ENCODE measurements at regions not wholly inside any gene's neighbourhood (a gene's known extent, or its start where the extent isn't known, plus 50 kb on each side); places are given as distances from the start of the nearest gene placed in this dataset.
A peak's percentile ranks its signal among the peaks of the same experiment; 100 is the strongest.

DNA sequence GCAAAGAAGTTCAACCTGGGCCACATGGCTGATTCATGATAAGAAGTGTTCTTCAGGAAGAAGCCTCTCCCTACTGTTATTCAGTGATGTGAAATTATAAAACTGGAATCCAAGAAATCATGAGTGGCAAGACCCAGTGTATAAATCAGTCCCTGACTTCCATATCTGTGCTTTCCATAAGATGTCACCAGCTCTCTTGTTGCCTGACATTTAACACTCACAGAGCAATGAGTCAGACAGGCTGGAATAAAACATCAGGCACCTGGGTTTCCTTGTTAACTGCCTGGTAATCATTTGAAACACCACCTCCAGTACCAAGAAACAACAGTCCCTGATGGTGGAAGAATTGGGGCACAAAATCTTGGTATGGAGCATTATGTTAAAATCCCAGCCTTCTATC, 76.1 kb downstream of the SCG2 start:
- ATAC-seq (no peak), FAIRE-seq (no peak), DNase-seq (ENCODE audit: low read depth in 1 of 2, low spot score in 1 of 2) (peak in 1 of 2 experiments; percentile 14)
- TF ChIP-seq HDAC2 (IDR thresholded peaks at IDR 0.05) (no peak), GATA3 (IDR thresholded peaks at IDR 0.05; ENCODE audit: borderline replicate concordance) (no peak), MYC (IDR thresholded peaks at IDR 0.05; ENCODE audit: borderline replicate concordance, low read length) (no peak), POLR2A (IDR thresholded peaks at IDR 0.05; ENCODE audit: low read length) (no peak), EHMT2 (IDR thresholded peaks at IDR 0.05; ENCODE audit: low read depth) (no peak), HOXA7 (CRISPR knock-in tag; IDR thresholded peaks at IDR 0.05) (no peak), CEBPB (IDR thresholded peaks at IDR 0.05) (no peak), FOSL2 (IDR thresholded peaks at IDR 0.05) (no peak), FOSL2 (CRISPR knock-in tag; IDR thresholded peaks at IDR 0.05) (no peak), CHD4 (IDR thresholded peaks at IDR 0.05; ENCODE audit: borderline replicate concordance) (no peak), CHD2 (IDR thresholded peaks at IDR 0.05; ENCODE audit: low read length, partially characterized antibody) (no peak), POLR2AphosphoS2 (conservative IDR thresholded peaks at IDR 0.05; ENCODE audit: low read length) (no peak), JUN (IDR thresholded peaks at IDR 0.05) (no peak), EHF (CRISPR knock-in tag; IDR thresholded peaks at IDR 0.05) (no peak), MAFK (IDR thresholded peaks at IDR 0.05; ENCODE audit: partially characterized antibody) (no peak), ZC3H11A (IDR thresholded peaks at IDR 0.05) (no peak), KDM5A (IDR thresholded peaks at IDR 0.05) (no peak), MAZ (IDR thresholded peaks at IDR 0.05; ENCODE audit: borderline replicate concordance, low read depth, low read length) (no peak), NFE2L2 (conservative IDR thresholded peaks at IDR 0.05; ENCODE audit: low read length) (no peak), BHLHE40 (IDR thresholded peaks at IDR 0.05; ENCODE audit: low read depth, low read length) (no peak)
- TF ChIP-seq, protein P1, sequence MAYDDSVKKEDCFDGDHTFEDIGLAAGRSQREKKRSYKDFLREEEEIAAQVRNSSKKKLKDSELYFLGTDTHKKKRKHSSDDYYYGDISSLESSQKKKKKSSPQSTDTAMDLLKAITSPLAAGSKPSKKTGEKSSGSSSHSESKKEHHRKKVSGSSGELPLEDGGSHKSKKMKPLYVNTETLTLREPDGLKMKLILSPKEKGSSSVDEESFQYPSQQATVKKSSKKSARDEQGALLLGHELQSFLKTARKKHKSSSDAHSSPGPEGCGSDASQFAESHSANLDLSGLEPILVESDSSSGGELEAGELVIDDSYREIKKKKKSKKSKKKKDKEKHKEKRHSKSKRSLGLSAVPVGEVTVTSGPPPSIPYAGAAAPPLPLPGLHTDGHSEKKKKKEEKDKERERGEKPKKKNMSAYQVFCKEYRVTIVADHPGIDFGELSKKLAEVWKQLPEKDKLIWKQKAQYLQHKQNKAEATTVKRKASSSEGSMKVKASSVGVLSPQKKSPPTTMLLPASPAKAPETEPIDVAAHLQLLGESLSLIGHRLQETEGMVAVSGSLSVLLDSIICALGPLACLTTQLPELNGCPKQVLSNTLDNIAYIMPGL (CRISPR knock-in tag; IDR thresholded peaks at IDR 0.05; ENCODE audit: borderline replicate concordance): no peak
- H3K4me1 ChIP-seq: peaks cover 4% of the 10 kb centered on the region; the same call in 1 of the 3 replicates
- no peaks in the 10 kb centered on the region for H3K9me3 ChIP-seq
- no peak overlapping the region for H3K4me3 ChIP-seq
- ChIA-PET CTCF (interaction anchor here (0.6 kb wide), 1 partner anchor 149 kb away, joined by 4 read pairs; no protein-coding TSS in a partner anchor), POLR2A (no interaction called here)
- H3K27ac ChIP-seq: no peak overlapping the region
- H3K4me2 ChIP-seq: no peak overlapping the region

DNA sequence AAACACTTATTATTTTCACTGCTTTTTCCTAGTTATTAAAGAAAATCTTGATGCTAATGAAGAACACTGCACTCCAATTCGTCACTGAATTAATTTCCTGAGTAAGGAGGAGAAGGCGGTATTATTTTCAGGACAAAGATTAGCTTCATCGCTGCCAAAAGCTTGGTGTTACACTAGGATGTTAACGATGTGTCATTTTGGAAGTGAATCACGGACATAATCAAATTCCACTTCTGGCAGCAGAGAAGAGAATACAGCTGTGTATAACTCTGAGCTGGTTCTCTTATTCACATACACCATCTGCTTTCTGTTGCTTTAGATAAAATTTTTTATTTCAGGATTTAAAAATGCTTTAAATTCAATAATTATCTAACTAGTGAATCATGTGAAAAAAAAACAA, 74.1 kb downstream of the SCG2 start:
- CTCF ChIA-PET: interaction anchor here (1.7 kb wide), 1 partner anchor 14 kb away, joined by 3 read pairs; no protein-coding TSS in a partner anchor
- FAIRE-seq: no peak
- Histone ChIP-seq H3K4me3 (no peak overlapping the region), H3K4me1 (peaks cover 4% of the 10 kb centered on the region; the same call in 1 of the 3 replicates), H3K9me3 (no peaks in the 10 kb centered on the region), H3K27ac (no peak overlapping the region), H3K4me2 (no peak overlapping the region)
- POLR2A ChIA-PET: no interaction called here
- TF ChIP-seq NPAS2 (CRISPR knock-in tag; IDR thresholded peaks at IDR 0.05; ENCODE audit: borderline replicate concordance): no peak
- 71% methylated on average over 5 of the region's 5 CpGs for WGBS (ENCODE audit: missing lambda C conversion rate)
- ATAC-seq: no peak
- DNase-seq (ENCODE audit: low read depth in 1 of 2, low spot score in 1 of 2): no peak

DNA sequence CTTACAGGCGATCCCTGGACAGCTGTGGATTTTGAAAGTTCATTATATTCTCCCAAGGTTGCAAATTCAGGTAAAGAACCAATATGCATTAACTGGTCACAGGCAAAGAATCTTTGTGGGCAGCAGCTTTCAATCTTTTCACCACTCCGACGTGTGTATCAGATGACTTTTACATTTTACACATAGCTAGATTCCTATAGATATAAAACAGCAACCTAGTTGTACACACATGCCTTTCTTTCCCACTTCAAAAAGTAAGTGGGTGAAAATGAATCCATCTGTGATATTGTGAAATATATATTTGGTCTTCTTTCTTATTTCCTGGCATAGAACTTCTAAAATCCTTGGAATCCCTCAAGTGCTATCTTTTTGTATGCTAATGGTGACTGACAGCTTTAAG, 72.5 kb downstream of the SCG2 start:
- FAIRE-seq (no peak), DNase-seq (ENCODE audit: low read depth in 1 of 2, low spot score in 1 of 2) (no peak), ATAC-seq (no peak)
- H3K4me1 ChIP-seq: no peaks in the 10 kb centered on the region
- H3K4me3 ChIP-seq: no peak overlapping the region
- no peak for TF ChIP-seq POLR2AphosphoS2 (conservative IDR thresholded peaks at IDR 0.05; ENCODE audit: low read length)
- TF ChIP-seq, protein P2, sequence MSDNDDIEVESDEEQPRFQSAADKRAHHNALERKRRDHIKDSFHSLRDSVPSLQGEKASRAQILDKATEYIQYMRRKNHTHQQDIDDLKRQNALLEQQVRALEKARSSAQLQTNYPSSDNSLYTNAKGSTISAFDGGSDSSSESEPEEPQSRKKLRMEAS (IDR thresholded peaks at IDR 0.05): no peak
- no peak for TF ChIP-seq POLR2A (IDR thresholded peaks at IDR 0.05; ENCODE audit: low read length)
- no peak for TF ChIP-seq HES2 (IDR thresholded peaks at IDR 0.05)
- H3K9me3 ChIP-seq: no peaks in the 10 kb centered on the region
- no peak overlapping the region for H3K27ac ChIP-seq
- CTCF ChIA-PET: interaction anchor here (1.0 kb wide), 1 partner anchor 34 kb away, joined by 3 read pairs; no protein-coding TSS in a partner anchor
- 83% methylated on average over 3 of the region's 3 CpGs for WGBS (ENCODE audit: missing lambda C conversion rate)
- no peak overlapping the region for H3K4me2 ChIP-seq
- POLR2A ChIA-PET: no interaction called here

All from A549 (cell line).